ENCODE measurements at regions not wholly inside any gene's neighbourhood (a gene's known extent, or its start where the extent isn't known, plus 50 kb on each side); places are given as distances from the start of the nearest gene placed in this dataset.

DNA sequence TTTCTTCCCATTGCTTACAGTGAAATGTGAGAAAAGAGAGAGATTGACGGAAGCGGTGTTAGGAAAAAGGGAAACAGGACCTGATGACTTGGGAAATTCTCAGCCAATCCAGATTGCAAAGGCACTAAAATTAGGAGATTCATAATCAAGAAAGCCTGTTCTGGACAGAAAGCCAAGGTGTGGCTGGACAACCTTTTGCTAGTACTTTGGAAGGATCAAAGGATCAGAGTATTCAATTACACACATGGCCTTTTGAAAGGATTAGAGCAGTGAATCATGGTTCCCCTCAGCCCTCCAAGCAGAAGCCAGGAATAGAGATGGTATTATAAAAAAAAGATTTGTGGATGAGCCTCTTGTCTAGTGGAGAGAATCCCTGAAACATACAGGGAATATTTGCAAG lies 669.8 kb upstream of the ADAMTS5 start:
- H3K27me3 ChIP-seq (replicated peaks), result no peaks in the 10 kb centered on the region
- TF ChIP-seq, protein P1, sequence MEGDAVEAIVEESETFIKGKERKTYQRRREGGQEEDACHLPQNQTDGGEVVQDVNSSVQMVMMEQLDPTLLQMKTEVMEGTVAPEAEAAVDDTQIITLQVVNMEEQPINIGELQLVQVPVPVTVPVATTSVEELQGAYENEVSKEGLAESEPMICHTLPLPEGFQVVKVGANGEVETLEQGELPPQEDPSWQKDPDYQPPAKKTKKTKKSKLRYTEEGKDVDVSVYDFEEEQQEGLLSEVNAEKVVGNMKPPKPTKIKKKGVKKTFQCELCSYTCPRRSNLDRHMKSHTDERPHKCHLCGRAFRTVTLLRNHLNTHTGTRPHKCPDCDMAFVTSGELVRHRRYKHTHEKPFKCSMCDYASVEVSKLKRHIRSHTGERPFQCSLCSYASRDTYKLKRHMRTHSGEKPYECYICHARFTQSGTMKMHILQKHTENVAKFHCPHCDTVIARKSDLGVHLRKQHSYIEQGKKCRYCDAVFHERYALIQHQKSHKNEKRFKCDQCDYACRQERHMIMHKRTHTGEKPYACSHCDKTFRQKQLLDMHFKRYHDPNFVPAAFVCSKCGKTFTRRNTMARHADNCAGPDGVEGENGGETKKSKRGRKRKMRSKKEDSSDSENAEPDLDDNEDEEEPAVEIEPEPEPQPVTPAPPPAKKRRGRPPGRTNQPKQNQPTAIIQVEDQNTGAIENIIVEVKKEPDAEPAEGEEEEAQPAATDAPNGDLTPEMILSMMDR (IDR thresholded peaks at IDR 0.05; ENCODE audit: low read depth, low read length, missing control alignments), result no peak

DNA sequence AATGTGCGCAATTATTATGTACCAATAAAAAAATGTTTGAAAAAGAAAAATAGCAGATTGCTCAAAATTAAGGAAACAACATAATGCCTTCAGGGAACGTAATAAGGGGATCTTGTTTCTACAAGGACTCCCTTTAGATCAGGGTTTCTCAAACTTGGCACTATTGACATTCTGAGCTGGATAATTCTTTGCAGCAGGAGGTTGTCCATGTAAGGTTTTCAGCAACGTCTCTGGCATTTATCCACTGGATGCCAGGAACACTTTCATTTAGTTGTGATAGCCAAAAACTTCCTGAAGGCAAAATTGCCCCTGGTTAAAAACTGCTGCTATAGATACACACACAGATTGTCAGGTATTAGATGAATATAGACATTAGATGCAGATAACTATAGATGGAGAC lies 666.7 kb upstream of the ADAMTS5 start:
- TF ChIP-seq, protein P1 (IDR thresholded peaks at IDR 0.05; ENCODE audit: low read depth, low read length, missing control alignments), result no peak
- no peak for DNase-seq

More for the DNA sequence above, 669.8 kb upstream of the ADAMTS5 start:
- in situ Hi-C loops (cut with HindIII; ENCODE audit: low pct_ligation_motif_present, low sequenced_read_pairs), result no loop called here
- no peak for DNase-seq
- no peak overlapping the region for H3K4me3 ChIP-seq (ENCODE audit: low read depth, low read length)
- no peaks in the 10 kb centered on the region for H3K36me3 ChIP-seq (replicated peaks)
- H3K27ac ChIP-seq, result no peak overlapping the region

DNA sequence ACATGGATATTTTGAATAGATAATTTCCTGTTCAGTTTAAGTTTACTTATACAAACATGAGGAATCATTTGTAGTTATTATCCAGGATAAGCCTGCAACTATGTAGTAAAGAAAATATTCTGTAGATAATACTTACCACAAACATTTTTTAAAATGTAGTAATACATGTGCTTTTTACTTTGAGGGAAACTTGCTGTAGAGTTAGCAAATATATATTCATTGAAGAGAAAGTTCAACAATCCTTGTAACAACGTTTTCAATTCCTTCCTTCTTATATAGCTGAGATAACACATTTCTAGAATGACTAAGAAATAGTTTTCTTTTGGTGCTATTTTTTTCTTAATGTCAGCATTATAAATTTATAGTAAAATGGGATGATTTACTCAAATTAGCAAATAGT lies 664.6 kb upstream of the ADAMTS5 start:
- TF ChIP-seq, protein P1 (IDR thresholded peaks at IDR 0.05; ENCODE audit: low read depth, low read length, missing control alignments), result no peak
- H3K27ac ChIP-seq, result no peak overlapping the region
- no peaks in the 10 kb centered on the region for H3K27me3 ChIP-seq (replicated peaks)
- H3K4me3 ChIP-seq (ENCODE audit: low read depth, low read length), result no peak overlapping the region
- in situ Hi-C loops (cut with HindIII; ENCODE audit: low pct_ligation_motif_present, low sequenced_read_pairs), result no loop called here
- no peaks in the 10 kb centered on the region for H3K36me3 ChIP-seq (replicated peaks)
- no peak for DNase-seq

More for the DNA sequence above, 666.7 kb upstream of the ADAMTS5 start:
- in situ Hi-C loops (cut with HindIII; ENCODE audit: low pct_ligation_motif_present, low sequenced_read_pairs), result no loop called here
- Histone ChIP-seq H3K36me3 (replicated peaks) (no peaks in the 10 kb centered on the region), H3K27ac (no peak overlapping the region), H3K27me3 (replicated peaks) (no peaks in the 10 kb centered on the region), H3K4me3 (ENCODE audit: low read depth, low read length) (no peak overlapping the region)

DNA sequence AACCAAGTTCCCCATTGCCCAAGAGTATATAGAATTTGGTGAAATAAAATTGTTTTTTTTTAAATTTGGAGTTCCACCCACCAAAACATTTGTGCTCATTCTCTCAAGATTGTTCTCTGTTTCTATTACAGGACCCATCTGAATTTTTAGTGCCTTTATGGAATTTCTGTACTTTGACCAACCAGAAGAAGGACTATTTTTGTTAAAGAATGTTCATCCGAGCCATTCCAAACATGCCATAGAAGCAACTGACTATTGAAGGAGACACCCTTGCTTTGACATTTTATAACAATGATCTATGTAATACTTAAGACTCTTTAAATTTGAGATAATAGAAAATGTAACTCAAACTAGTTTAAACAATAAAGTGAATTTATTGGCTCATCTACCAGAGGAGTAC lies 655.7 kb upstream of the ADAMTS5 start:
- Histone ChIP-seq H3K27me3 (replicated peaks) (no peaks in the 10 kb centered on the region), H3K4me3 (ENCODE audit: low read depth, low read length) (no peak overlapping the region), H3K36me3 (replicated peaks) (no peaks in the 10 kb centered on the region), H3K27ac (no peak overlapping the region)
- no peak for DNase-seq
- in situ Hi-C loops (cut with HindIII; ENCODE audit: low pct_ligation_motif_present, low sequenced_read_pairs), result no loop called here
- TF ChIP-seq, protein P1 (IDR thresholded peaks at IDR 0.05; ENCODE audit: low read depth, low read length, missing control alignments), result no peak

DNA sequence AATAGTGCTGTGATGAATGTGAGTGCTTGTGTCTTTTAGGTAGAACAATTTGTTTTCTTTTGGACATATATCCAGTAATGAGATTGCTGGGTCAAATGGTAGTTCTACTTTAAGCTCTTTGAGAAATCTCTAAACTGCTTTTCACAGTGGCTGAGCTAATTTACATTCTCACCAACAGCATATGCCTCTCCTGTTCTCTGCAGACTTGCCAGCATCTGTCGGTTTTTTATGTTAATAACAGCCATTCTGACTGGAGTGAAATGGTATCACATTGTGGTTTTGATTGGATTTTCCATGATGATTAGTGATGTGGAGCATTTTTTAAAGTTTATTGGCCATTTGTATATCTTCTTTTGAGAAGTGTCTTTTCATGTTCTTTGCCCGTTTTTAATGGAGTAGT lies 647.3 kb upstream of the ADAMTS5 start:
- Histone ChIP-seq H3K36me3 (replicated peaks) (no peaks in the 10 kb centered on the region), H3K4me3 (ENCODE audit: low read depth, low read length) (no peak overlapping the region), H3K27ac (no peak overlapping the region), H3K27me3 (replicated peaks) (no peaks in the 10 kb centered on the region)
- TF ChIP-seq, protein P1 (IDR thresholded peaks at IDR 0.05; ENCODE audit: low read depth, low read length, missing control alignments), result no peak
- no peak for DNase-seq
- in situ Hi-C loops (cut with HindIII; ENCODE audit: low pct_ligation_motif_present, low sequenced_read_pairs), result no loop called here

DNA sequence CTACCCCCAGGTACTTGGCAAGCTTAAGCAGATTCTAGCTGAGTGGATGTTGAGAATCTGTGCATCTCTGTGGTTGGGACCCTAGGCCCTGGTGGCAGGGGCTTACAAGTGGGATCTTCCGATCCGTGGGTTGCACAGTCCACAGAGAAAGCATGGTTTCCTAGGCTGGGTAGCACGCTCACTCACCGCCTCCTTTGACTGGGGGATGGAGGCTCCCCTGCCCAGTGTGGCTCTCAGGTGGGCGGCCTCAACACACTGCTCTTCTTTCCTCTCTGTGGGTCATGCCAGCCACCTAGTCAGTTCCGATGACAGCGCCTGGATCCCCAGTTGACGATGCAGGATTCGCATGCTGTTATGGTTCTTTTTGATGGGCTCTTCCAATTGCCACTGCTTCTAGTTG lies 639.5 kb upstream of the ADAMTS5 start:
- TF ChIP-seq, protein P1 (IDR thresholded peaks at IDR 0.05; ENCODE audit: low read depth, low read length, missing control alignments), result no peak
- no peaks in the 10 kb centered on the region for H3K36me3 ChIP-seq (replicated peaks)
- DNase-seq, result no peak
- H3K4me3 ChIP-seq (ENCODE audit: low read depth, low read length), result no peak overlapping the region
- H3K27me3 ChIP-seq (replicated peaks), result no peaks in the 10 kb centered on the region
- in situ Hi-C loops (cut with HindIII; ENCODE audit: low pct_ligation_motif_present, low sequenced_read_pairs), result no loop called here
- no peak overlapping the region for H3K27ac ChIP-seq

Data from brain microvascular endothelial cell (primary cell).